Smooth muscle cell of the brain vasculature (primary cell): ENCODE measurements at regions not wholly inside any gene's neighbourhood (a gene's known extent, or its start where the extent isn't known, plus 50 kb on each side); places are given as distances from the start of the nearest gene placed in this dataset.

Experiments used
- DNase-seq: peaks from one replicate; pipeline ENCODE4 v3.0.0-alpha.2; 2012; ENCODE audit warnings: low read depth, low spot score

GRCh38 chr3:70383360-70383831 is 71.0 kb upstream of the MDFIC2 start:
- no peak for DNase-seq

- DNase-seq = no peak
These were observed 61.7 kb upstream of the MDFIC2 start for GRCh38 chr3:70374179-70374578.
